Neutrophil (primary cell): ENCODE measurements at regions not wholly inside any gene's neighbourhood (a gene's known extent, or its start where the extent isn't known, plus 50 kb on each side); places are given as distances from the start of the nearest gene placed in this dataset.

Experiments
- H3K27ac ChIP-seq: fragments of 200-600 bp; sonication (generic); 2 replicates; pipeline ENCODE4 v1.5.1; 2016; ENCODE audit warnings: mild to moderate bottlenecking, moderate library complexity
- H3K27me3 ChIP-seq: fragments of 200-600 bp; sonication (generic); 2 replicates; pipeline ENCODE4 v1.6.0; 2016; ENCODE audit warnings: mild to moderate bottlenecking
- H3K36me3 ChIP-seq: fragments of 200-600 bp; sonication (generic); 2 replicates; pipeline ENCODE4 v1.5.1; 2017
- H3K4me1 ChIP-seq, 2 experiments: fragments of 200-600 bp in 1 of 2; sonication (generic) in 1 of 2; 1 replicate in 1 of 2; 2 replicates in 1 of 2; pipeline versions ENCODE4 v1.5.1 to v1.6.1; 2013 to 2016; ENCODE audit warnings: low read depth in 1 of 2, low read length in 1 of 2, mild to moderate bottlenecking in 1 of 2, moderate library complexity in 1 of 2; ENCODE audit not compliant: control insufficient read depth in 1 of 2, insufficient read depth in 1 of 2
- H3K4me3 ChIP-seq, 2 experiments: fragments of 200-600 bp in 1 of 2; sonication (generic) in 1 of 2; 1 replicate in 1 of 2; 2 replicates in 1 of 2; pipeline ENCODE4 v1.5.1; 2013 to 2016; ENCODE audit warnings: low read depth in 1 of 2, low read length in 1 of 2, mild to moderate bottlenecking in 1 of 2, moderate library complexity in 1 of 2
- H3K9me3 ChIP-seq: fragments of 200-600 bp; sonication (generic); 2 replicates; pipeline ENCODE4 v1.5.1; 2016
- TF ChIP-seq, protein P1 (sequence below): fragments of 200-600 bp; sonication (generic); IDR thresholded peaks from 2 replicates; pipeline ENCODE4 v1.5.1; 2016; ENCODE audit warnings: antibody characterized with exemption

DNA sequence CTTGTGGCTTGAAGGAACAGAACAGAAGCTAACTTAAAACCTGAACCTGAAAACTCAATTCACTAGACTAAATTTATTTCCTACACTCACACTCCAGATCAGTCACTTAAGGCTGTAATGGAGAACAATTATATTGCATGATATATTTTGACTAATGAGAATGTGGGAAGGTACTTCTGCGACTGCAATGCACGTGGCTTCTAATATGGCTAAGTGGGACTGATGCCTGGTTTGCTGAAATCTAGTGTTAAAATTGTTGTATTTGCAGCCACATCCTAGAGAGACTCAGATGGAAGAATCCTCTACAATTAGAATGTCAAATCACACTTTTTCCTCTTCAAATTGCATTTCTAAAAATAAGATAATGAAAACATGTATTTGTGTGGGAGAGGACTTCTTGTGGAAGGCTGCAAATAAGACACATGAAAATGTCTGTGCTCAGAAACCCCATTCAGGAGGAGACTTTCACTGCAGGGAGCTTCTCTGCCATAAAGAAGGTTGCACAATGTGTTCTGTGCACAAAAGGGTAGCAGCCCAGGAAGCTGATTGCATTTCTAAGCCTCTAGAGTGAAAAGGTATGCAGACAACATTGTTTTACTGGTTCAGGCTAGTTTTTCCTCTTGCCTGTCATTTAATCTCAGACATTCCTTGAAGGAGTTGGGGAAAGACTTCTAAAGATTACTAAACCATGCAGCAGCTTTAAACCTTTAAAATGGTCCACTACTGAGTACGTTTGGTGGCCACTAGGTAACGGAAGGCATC is 224.3 kb downstream of the NEDD1 start:
- Histone ChIP-seq H3K4me3 (no peak overlapping the region), H3K9me3 (no peaks in the 10 kb centered on the region), H3K27me3 (no peaks in the 10 kb centered on the region), H3K36me3 (no peaks in the 10 kb centered on the region), H3K27ac (no peak overlapping the region), H3K4me1 (no peaks in the 10 kb centered on the region)
- TF ChIP-seq, protein P1, sequence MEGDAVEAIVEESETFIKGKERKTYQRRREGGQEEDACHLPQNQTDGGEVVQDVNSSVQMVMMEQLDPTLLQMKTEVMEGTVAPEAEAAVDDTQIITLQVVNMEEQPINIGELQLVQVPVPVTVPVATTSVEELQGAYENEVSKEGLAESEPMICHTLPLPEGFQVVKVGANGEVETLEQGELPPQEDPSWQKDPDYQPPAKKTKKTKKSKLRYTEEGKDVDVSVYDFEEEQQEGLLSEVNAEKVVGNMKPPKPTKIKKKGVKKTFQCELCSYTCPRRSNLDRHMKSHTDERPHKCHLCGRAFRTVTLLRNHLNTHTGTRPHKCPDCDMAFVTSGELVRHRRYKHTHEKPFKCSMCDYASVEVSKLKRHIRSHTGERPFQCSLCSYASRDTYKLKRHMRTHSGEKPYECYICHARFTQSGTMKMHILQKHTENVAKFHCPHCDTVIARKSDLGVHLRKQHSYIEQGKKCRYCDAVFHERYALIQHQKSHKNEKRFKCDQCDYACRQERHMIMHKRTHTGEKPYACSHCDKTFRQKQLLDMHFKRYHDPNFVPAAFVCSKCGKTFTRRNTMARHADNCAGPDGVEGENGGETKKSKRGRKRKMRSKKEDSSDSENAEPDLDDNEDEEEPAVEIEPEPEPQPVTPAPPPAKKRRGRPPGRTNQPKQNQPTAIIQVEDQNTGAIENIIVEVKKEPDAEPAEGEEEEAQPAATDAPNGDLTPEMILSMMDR, result no peak

DNA sequence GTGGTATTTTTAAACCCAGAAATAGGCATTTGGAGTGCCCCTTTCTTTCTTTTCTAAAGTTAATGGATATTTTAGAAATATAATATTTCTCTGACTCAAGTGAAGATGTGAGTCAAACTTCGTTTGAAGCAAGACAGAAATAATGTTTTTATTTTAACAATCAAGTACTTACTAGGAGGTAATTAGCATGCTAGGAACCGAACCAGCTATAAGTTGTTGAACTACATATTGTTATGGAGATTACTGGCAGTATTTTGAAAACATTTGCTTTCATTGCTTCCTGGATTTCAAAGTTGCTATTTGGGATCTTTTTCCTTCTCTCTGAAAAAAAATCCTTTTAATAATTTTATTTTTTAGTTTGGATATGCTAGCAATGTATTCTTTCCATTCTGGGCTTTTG is 225.2 kb downstream of the NEDD1 start:
- Histone ChIP-seq H3K27ac (no peak overlapping the region), H3K9me3 (no peaks in the 10 kb centered on the region), H3K4me3 (no peak overlapping the region), H3K36me3 (no peaks in the 10 kb centered on the region), H3K27me3 (no peaks in the 10 kb centered on the region), H3K4me1 (no peaks in the 10 kb centered on the region)
- TF ChIP-seq, protein P1, result no peak

DNA sequence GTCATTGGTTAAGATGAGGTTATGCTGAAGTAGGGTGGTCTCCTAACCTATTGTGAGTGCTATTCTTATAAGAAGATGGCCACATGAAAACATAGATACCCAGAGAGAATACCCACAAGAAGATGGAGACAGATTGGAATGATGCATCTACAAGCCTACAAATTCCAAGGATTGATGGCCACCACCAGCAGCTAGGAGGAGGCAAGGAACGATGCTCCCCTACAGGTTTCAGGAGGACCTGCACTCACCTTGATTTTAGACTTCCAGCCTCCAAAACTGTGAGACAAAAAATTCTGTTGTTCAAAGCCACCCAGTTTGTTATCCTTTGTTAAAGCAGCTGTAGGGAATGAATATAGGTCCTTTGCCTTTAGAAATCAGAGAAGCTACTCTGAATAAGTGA is 227.4 kb downstream of the NEDD1 start:
- no peaks in the 10 kb centered on the region for H3K27me3 ChIP-seq
- no peak overlapping the region for H3K4me3 ChIP-seq
- H3K4me1 ChIP-seq, result no peaks in the 10 kb centered on the region
- no peaks in the 10 kb centered on the region for H3K9me3 ChIP-seq
- H3K36me3 ChIP-seq, result no peaks in the 10 kb centered on the region
- H3K27ac ChIP-seq, result no peak overlapping the region
- TF ChIP-seq, protein P1, result no peak

DNA sequence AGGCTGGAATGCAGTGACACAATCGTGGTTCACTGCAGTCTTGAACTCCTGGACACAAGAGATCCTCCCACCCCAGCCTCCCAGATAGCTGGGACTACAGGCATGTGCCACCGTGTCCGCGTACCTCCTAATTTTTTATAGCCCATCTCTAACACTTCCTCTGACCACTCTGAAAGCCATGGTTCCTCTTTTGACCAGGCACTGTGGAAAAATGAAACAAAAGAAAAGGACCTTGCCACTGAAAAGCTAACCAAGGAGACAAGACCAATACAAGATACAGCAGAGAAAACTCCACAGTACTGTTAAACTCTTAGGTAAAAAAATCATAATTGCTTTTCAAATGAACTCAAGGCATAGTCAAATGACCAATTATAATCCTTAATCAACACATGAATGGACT is 233.3 kb downstream of the NEDD1 start:
- H3K4me3 ChIP-seq, result no peak overlapping the region
- no peaks in the 10 kb centered on the region for H3K9me3 ChIP-seq
- H3K27me3 ChIP-seq, result no peaks in the 10 kb centered on the region
- no peaks in the 10 kb centered on the region for H3K4me1 ChIP-seq
- H3K27ac ChIP-seq, result no peak overlapping the region
- no peaks in the 10 kb centered on the region for H3K36me3 ChIP-seq
- TF ChIP-seq, protein P1, result no peak

DNA sequence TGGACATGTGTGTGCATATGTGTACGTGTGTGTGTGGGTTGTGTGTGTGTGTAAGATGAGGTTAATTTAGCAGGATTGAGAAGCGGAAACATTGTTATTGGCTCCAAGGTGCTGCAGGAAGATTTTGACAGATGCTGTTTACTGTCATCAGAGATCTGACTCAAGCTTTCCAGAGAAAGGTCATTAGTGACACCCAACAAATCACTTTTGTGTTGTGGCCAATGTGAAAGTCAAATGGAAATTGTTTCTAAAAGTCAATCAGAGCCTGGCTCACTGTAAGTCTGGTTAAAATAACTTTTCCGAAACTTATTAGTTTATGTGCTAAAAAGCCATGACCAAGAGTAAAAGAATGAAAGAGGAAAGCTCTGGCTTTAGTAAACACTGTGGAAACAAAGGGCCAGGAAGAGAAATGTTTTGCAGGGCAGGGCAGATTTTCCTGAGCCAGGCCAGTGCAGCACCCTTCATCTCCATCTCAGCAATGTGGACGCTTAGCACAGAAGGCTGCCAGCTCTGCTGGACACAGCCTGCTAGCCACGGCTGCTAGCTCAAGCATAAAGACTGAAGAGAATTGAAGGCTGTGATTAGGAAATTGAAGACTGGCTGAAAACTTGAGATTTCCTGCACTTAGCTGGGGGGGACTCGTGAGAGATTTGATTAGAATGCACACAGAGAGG is 235.8 kb downstream of the NEDD1 start:
- no peaks in the 10 kb centered on the region for H3K9me3 ChIP-seq
- TF ChIP-seq, protein P1, result no peak
- H3K27me3 ChIP-seq, result no peaks in the 10 kb centered on the region
- no peak overlapping the region for H3K27ac ChIP-seq
- H3K36me3 ChIP-seq, result no peaks in the 10 kb centered on the region
- H3K4me1 ChIP-seq, result no peaks in the 10 kb centered on the region
- H3K4me3 ChIP-seq, result no peak overlapping the region
